ENCODE measurements at regions not wholly inside any gene's neighbourhood (a gene's known extent, or its start where the extent isn't known, plus 50 kb on each side); places are given as distances from the start of the nearest gene placed in this dataset.

GRCh38 chr10:104505521-104506042 is 135.5 kb upstream of the SORCS3 start:
- no peak overlapping the region for H3K4me2 ChIP-seq (ENCODE audit: low read length)
- H3K27me3 ChIP-seq (ENCODE audit: control insufficient read depth, insufficient read depth, low read length) = peaks cover 22% of the 10 kb centered on the region
- H3K36me3 ChIP-seq (ENCODE audit: insufficient read depth, low read length) = no peaks in the 10 kb centered on the region
- H3K4me1 ChIP-seq (ENCODE audit: control insufficient read depth, insufficient read depth, low read length) = no peaks in the 10 kb centered on the region
- no peaks in the 10 kb centered on the region for H3K9me3 ChIP-seq (replicated peaks; ENCODE audit: low read length)
- no peak overlapping the region for H3K4me3 ChIP-seq (ENCODE audit: low read length)
- H3K9ac ChIP-seq (ENCODE audit: low read depth, low read length) = no peak overlapping the region

- no peaks in the 10 kb centered on the region for H3K36me3 ChIP-seq (ENCODE audit: insufficient read depth, low read length)
- no peak overlapping the region for H3K4me3 ChIP-seq (ENCODE audit: low read length)
- H3K9ac ChIP-seq (ENCODE audit: low read depth, low read length) = no peak overlapping the region
- H3K9me3 ChIP-seq (replicated peaks; ENCODE audit: low read length) = no peaks in the 10 kb centered on the region
- H3K27me3 ChIP-seq (ENCODE audit: control insufficient read depth, insufficient read depth, low read length) = peaks cover 10% of the 10 kb centered on the region
- no peaks in the 10 kb centered on the region for H3K4me1 ChIP-seq (ENCODE audit: control insufficient read depth, insufficient read depth, low read length)
- no peak overlapping the region for H3K4me2 ChIP-seq (ENCODE audit: low read length)
Measured at GRCh38 chr10:104509981-104510380, 131.1 kb upstream of the SORCS3 start.

DNA sequence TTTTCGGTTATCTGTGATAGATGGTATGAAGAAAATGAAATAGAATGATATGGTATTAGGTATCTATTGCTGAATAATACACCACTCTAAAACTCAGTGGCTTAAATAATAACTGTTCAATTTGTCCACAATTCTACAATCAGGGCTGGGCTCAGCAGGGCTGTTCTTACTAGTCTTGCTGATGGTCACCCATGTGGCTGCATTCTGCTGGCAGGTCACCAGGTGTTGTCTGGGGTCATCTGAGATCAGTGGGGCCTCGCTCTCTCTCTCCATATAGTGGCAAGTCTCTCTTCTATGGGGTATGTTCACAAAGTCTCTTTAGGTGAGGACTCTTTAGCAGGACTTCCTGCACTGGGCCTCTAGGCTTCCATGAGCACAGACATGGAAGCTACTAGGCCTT is 130.4 kb upstream of the SORCS3 start:
- Histone ChIP-seq H3K36me3 (ENCODE audit: insufficient read depth, low read length) (no peaks in the 10 kb centered on the region), H3K4me3 (ENCODE audit: low read length) (no peak overlapping the region), H3K9me3 (replicated peaks; ENCODE audit: low read length) (no peaks in the 10 kb centered on the region)

GRCh38 chr10:104512800-104513199 is 128.3 kb upstream of the SORCS3 start:
- Histone ChIP-seq H3K4me1 (ENCODE audit: control insufficient read depth, insufficient read depth, low read length) (no peaks in the 10 kb centered on the region), H3K9ac (ENCODE audit: low read depth, low read length) (no peak overlapping the region), H3K27me3 (ENCODE audit: control insufficient read depth, insufficient read depth, low read length) (peaks cover 10% of the 10 kb centered on the region), H3K36me3 (ENCODE audit: insufficient read depth, low read length) (no peaks in the 10 kb centered on the region), H3K4me3 (ENCODE audit: low read length) (no peak overlapping the region), H3K4me2 (ENCODE audit: low read length) (no peak overlapping the region), H3K9me3 (replicated peaks; ENCODE audit: low read length) (no peaks in the 10 kb centered on the region)

More for the DNA sequence above, 130.4 kb upstream of the SORCS3 start:
- no peak overlapping the region for H3K9ac ChIP-seq (ENCODE audit: low read depth, low read length)
- H3K27me3 ChIP-seq (ENCODE audit: control insufficient read depth, insufficient read depth, low read length) = peaks cover 10% of the 10 kb centered on the region
- no peak overlapping the region for H3K4me2 ChIP-seq (ENCODE audit: low read length)
- H3K4me1 ChIP-seq (ENCODE audit: control insufficient read depth, insufficient read depth, low read length) = no peaks in the 10 kb centered on the region

- Histone ChIP-seq H3K9ac (ENCODE audit: low read depth, low read length) (no peak overlapping the region), H3K9me3 (replicated peaks; ENCODE audit: low read length) (no peaks in the 10 kb centered on the region), H3K4me1 (ENCODE audit: control insufficient read depth, insufficient read depth, low read length) (no peaks in the 10 kb centered on the region), H3K4me2 (ENCODE audit: low read length) (no peak overlapping the region), H3K36me3 (ENCODE audit: insufficient read depth, low read length) (no peaks in the 10 kb centered on the region), H3K4me3 (ENCODE audit: low read length) (no peak overlapping the region), H3K27me3 (ENCODE audit: control insufficient read depth, insufficient read depth, low read length) (peaks cover 3% of the 10 kb centered on the region)
Measured at GRCh38 chr10:104515678-104516199, 125.4 kb upstream of the SORCS3 start.

- H3K27me3 ChIP-seq (ENCODE audit: control insufficient read depth, insufficient read depth, low read length) = peaks cover 8% of the 10 kb centered on the region
- H3K4me3 ChIP-seq (ENCODE audit: low read length) = no peak overlapping the region
- H3K9ac ChIP-seq (ENCODE audit: low read depth, low read length) = no peak overlapping the region
- no peaks in the 10 kb centered on the region for H3K36me3 ChIP-seq (ENCODE audit: insufficient read depth, low read length)
- H3K4me1 ChIP-seq (ENCODE audit: control insufficient read depth, insufficient read depth, low read length) = no peaks in the 10 kb centered on the region
- no peaks in the 10 kb centered on the region for H3K9me3 ChIP-seq (replicated peaks; ENCODE audit: low read length)
- no peak overlapping the region for H3K4me2 ChIP-seq (ENCODE audit: low read length)
Measured at GRCh38 chr10:104516986-104517385, 124.1 kb upstream of the SORCS3 start.

DNA sequence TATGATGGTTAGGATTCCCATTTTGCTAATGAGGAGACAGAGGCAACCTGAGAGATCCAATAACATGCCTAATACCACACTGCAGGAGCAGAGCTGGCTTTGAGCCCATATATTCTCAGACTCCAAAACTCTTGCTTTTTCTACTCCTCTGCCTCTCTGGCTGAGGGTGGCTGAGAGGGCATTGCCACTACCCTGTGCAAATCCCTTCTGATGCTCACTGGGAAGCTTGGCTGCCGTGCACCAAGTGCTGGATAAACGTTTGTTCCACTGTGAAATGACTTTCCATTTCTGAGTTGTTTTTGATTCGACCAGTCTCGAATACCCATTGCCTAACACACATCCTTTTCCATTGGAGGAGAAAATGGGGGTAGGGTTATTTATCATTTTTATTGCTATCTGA is 123.1 kb upstream of the SORCS3 start:
- Histone ChIP-seq H3K27me3 (ENCODE audit: control insufficient read depth, insufficient read depth, low read length) (peaks cover 11% of the 10 kb centered on the region), H3K4me3 (ENCODE audit: low read length) (no peak overlapping the region), H3K36me3 (ENCODE audit: insufficient read depth, low read length) (no peaks in the 10 kb centered on the region), H3K9me3 (replicated peaks; ENCODE audit: low read length) (no peaks in the 10 kb centered on the region), H3K9ac (ENCODE audit: low read depth, low read length) (no peak overlapping the region), H3K4me1 (ENCODE audit: control insufficient read depth, insufficient read depth, low read length) (no peaks in the 10 kb centered on the region), H3K4me2 (ENCODE audit: low read length) (no peak overlapping the region)

DNA sequence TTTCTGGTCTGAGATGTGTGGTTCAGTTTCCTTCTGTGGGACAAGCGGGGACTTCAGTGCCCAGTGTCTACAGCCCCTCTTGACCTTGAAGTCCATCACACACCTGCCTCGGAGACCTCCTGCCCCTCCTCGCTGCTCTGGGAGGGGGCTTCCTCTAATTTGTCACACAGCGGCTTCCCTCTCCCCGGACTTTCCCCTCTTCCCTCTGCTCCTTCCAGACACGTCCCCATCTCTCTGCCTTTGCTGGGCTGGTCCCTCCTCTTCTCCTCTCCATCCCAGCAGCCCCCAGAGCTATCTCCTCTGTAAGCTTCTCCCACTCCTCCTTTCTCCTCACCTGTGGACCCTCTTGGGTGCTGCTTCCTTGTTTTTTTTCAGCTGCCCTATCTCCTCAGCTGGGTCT is 122.2 kb upstream of the SORCS3 start:
- H3K4me2 ChIP-seq (ENCODE audit: low read length) = no peak overlapping the region
- peaks cover 16% of the 10 kb centered on the region for H3K27me3 ChIP-seq (ENCODE audit: control insufficient read depth, insufficient read depth, low read length)
- no peak overlapping the region for H3K4me3 ChIP-seq (ENCODE audit: low read length)
- H3K36me3 ChIP-seq (ENCODE audit: insufficient read depth, low read length) = no peaks in the 10 kb centered on the region
- H3K9ac ChIP-seq (ENCODE audit: low read depth, low read length) = no peak overlapping the region
- no peaks in the 10 kb centered on the region for H3K9me3 ChIP-seq (replicated peaks; ENCODE audit: low read length)
- no peaks in the 10 kb centered on the region for H3K4me1 ChIP-seq (ENCODE audit: control insufficient read depth, insufficient read depth, low read length)

DNA sequence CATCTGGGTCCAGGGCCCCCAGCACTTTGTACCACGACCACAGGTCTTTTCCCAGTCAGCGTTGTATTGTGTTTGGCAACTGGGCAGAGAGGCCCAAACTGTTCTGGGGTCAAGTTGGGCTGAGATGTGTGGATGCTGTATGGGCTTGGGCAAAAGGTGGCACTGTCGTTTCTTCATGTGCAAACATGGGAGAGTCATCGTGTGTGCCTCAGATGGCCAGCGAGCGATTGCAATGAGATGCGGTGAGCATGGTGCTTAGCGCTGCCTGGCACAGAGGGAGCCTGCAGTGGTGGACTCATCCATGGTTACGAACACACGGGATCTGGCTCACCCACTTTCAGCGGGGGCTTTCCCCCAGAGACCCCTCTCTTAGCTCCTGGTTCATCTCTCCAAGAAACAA is 120.4 kb upstream of the SORCS3 start:
- H3K9ac ChIP-seq (ENCODE audit: low read depth, low read length) = no peak overlapping the region
- no peak overlapping the region for H3K4me2 ChIP-seq (ENCODE audit: low read length)
- no peaks in the 10 kb centered on the region for H3K36me3 ChIP-seq (ENCODE audit: insufficient read depth, low read length)
- H3K9me3 ChIP-seq (replicated peaks; ENCODE audit: low read length) = no peaks in the 10 kb centered on the region
- H3K4me3 ChIP-seq (ENCODE audit: low read length) = no peak overlapping the region
- H3K27me3 ChIP-seq (ENCODE audit: control insufficient read depth, insufficient read depth, low read length) = peaks cover 16% of the 10 kb centered on the region
- no peaks in the 10 kb centered on the region for H3K4me1 ChIP-seq (ENCODE audit: control insufficient read depth, insufficient read depth, low read length)

GRCh38 chr10:104521901-104522694 is 119.0 kb upstream of the SORCS3 start:
- no peak overlapping the region for H3K4me3 ChIP-seq (ENCODE audit: low read length)
- H3K4me1 ChIP-seq (ENCODE audit: control insufficient read depth, insufficient read depth, low read length) = no peaks in the 10 kb centered on the region
- H3K9ac ChIP-seq (ENCODE audit: low read depth, low read length) = no peak overlapping the region
- peaks cover 16% of the 10 kb centered on the region for H3K27me3 ChIP-seq (ENCODE audit: control insufficient read depth, insufficient read depth, low read length)
- H3K4me2 ChIP-seq (ENCODE audit: low read length) = no peak overlapping the region
- no peaks in the 10 kb centered on the region for H3K9me3 ChIP-seq (replicated peaks; ENCODE audit: low read length)
- no peaks in the 10 kb centered on the region for H3K36me3 ChIP-seq (ENCODE audit: insufficient read depth, low read length)

DNA sequence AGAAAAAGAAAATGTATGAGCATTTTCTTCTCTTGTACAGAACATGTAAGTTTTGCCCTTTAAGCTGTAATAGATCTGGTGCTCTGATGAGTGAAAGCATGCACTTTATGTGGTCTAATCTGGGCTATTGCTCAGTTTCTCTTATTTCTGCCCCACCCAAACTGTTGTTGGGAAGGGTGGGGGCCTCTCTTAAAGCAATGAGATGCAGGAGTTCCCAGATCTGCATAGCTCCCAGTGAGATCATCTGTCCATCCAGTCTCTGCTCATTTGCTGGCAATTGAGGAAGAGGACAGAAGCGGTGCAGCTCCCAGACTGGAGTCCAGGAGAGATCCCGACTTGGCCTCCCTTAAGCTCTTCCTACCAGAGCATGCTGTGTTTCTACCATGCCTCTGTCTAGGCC is 114.9 kb upstream of the SORCS3 start:
- Histone ChIP-seq H3K27me3 (ENCODE audit: control insufficient read depth, insufficient read depth, low read length) (peaks cover 13% of the 10 kb centered on the region), H3K4me3 (ENCODE audit: low read length) (no peak overlapping the region), H3K9ac (ENCODE audit: low read depth, low read length) (no peak overlapping the region), H3K36me3 (ENCODE audit: insufficient read depth, low read length) (no peaks in the 10 kb centered on the region), H3K9me3 (replicated peaks; ENCODE audit: low read length) (no peaks in the 10 kb centered on the region), H3K4me2 (ENCODE audit: low read length) (no peak overlapping the region), H3K4me1 (ENCODE audit: control insufficient read depth, insufficient read depth, low read length) (no peaks in the 10 kb centered on the region)

GRCh38 chr10:104527013-104527412 is 114.1 kb upstream of the SORCS3 start:
- no peaks in the 10 kb centered on the region for H3K9me3 ChIP-seq (replicated peaks; ENCODE audit: low read length)
- H3K9ac ChIP-seq (ENCODE audit: low read depth, low read length) = no peak overlapping the region
- H3K27me3 ChIP-seq (ENCODE audit: control insufficient read depth, insufficient read depth, low read length) = peaks cover 8% of the 10 kb centered on the region
- no peaks in the 10 kb centered on the region for H3K36me3 ChIP-seq (ENCODE audit: insufficient read depth, low read length)
- H3K4me3 ChIP-seq (ENCODE audit: low read length) = no peak overlapping the region
- H3K4me1 ChIP-seq (ENCODE audit: control insufficient read depth, insufficient read depth, low read length) = no peaks in the 10 kb centered on the region
- no peak overlapping the region for H3K4me2 ChIP-seq (ENCODE audit: low read length)
